Central memory CD4-positive, alpha-beta T cell (primary cell): ENCODE measurements at regions not wholly inside any gene's neighbourhood (a gene's known extent, or its start where the extent isn't known, plus 50 kb on each side); places are given as distances from the start of the nearest gene placed in this dataset.
"Not testable (repeated sequence)": the region's sequence is repeated elsewhere in the genome, so short reads cannot be mapped to it uniquely, and the experiment has no call there.

Experiments
- DNase-seq: peaks from one replicate; pipeline ENCODE4 v3.0.0; 2022

GRCh38 chr5:62240494-62240893, 65.5 kb upstream of the KIF2A start:
- not testable (repeated sequence) for DNase-seq

GRCh38 chr5:62242000-62242399, 64.0 kb upstream of the KIF2A start:
- DNase-seq = not testable (repeated sequence)

DNA sequence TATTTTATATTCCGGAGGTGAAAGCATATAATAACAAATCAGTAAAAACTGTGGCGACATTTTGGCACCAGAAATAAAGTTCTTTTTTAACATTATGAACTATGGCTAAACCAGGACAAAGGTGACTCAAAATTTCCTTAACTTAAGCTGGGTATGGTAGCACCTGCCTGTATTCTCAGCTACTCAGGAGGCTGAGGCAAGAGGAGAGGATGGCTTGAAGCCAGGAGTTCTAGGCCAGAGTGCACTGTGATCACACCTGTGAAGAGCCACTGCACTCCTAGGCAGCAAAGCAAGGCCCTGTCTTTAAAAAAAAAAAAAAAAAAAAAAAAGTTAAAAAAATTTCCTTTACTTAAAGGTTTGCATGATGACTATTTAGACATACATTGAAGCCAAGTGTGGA, 63.0 kb upstream of the KIF2A start:
- DNase-seq = not testable (repeated sequence)

DNA sequence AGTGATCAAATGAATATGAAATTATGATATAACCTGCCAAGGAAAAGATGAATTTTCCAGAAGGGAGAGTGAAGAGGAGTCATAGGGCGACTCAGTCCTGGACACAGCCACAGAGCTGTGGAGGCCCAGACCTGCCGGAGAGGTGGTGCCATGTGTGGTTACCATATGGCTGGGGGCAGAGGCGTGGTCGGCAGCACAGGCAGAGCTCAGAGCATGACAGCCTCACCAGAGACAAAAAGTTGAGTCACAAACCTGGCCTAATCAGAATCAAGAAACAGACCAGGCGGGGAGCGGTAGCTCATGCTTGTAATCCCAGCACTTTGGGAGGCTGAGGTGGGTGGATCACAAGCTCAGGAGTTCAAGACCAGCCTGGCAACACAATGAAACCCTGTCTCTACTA, 57.8 kb upstream of the KIF2A start:
- DNase-seq = not testable (repeated sequence)

- not testable (repeated sequence) for DNase-seq
Observed at GRCh38 chr5:62250085-62250484, 55.9 kb upstream of the KIF2A start.

DNA sequence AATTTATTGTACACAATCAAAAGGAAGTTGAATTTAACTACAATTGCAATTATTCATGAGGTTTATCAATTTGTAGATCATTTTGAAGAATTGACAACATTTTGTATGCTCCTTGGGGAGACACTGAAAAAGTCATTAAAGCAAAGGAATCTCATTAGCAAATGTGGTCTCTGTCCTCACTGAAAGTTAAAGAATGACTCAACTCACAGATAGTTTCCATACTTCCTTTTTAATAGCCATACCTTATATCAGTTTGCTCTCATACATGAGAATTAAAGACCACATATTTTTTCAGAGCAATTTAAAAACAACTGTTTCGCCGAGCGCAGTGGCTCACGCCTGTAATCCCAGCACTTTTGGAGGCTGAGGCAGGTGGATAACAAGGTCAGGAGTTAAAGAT, 55.1 kb upstream of the KIF2A start:
- not testable (repeated sequence) for DNase-seq

- DNase-seq = not testable (repeated sequence)
Observed at GRCh38 chr5:62252519-62252918, 53.5 kb upstream of the KIF2A start.

DNA sequence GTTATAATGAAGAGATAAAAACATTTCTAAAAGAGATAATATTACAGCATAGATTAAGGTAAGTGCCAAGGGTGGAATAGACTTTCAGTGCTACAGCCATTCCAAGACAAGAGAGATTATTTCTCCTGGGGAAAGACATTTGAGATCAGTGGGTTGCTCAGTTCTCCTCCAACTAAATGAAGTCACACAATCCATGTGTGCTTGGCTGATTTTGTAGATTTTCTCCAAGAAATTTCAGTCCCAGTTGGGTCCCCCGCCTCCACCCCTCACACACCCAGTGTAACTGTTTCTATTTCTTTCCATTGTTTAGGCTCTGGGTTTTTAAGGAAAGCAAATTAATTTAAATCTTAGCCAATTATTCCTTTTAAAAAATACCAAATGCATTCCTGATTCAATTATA, 50.5 kb upstream of the KIF2A start:
- not testable (repeated sequence) for DNase-seq

DNA sequence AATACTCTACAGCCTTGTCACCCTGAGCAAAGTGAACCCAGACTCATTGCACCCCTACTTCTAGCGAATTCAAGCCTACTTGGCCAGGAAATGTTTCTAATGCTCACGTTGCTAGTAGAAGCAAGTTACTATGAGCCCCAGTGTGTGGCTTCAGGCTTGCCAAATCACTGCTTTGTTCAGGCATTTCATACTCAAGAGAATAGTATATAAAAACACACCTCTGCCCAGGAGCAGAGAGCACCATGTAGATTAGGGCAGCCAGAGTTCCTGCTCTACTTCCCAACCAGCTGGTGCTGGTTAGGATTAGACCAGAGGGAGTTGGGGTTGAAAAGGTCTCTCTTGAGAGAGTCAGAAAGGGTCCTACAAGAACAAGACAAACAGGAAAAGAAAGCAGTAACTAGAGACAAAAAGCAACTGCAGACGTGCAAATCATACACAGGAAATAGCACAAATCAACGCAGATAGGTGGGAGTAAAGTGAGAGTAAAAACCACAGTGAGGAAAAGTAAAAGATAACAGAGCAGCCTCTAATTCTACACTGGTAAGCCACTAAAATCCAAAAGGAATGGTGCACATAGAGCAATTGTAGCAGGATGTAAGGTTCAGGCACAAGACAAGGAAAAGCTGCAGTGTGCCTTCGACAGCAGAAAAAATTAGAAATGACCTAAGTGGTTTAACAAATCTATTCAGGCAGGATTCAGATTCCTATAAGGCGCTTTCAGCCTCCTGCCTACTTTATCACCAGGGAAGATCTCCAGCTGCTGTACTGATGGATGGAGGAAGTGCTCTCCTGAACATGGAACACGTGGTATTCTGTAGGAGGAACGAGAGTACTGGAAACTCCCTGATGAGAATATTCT, 49.6 kb upstream of the KIF2A start:
- peak; percentile 39 for DNase-seq
